GM12878 (cell line): ENCODE measurements at regions not wholly inside any gene's neighbourhood (a gene's known extent, or its start where the extent isn't known, plus 50 kb on each side); places are given as distances from the start of the nearest gene placed in this dataset.

ENCODE experiments used
- ATAC-seq: fragments of 200-7000 bp; cut with Tn5 transposase; 3 replicates; pipeline ENCODE4 v1.9.1; 2020; ENCODE audit warnings: mild to moderate bottlenecking, moderate library complexity
- BruUV-seq: library from RNA; stranded (reverse); fragments of 400-500 nt; replicated peaks from 2 replicates; lab custom pipeline; 2021; lab: Mats Ljungman, UMichigan
- CTCF ChIA-PET: fragments of 300-600 bp; sonication (Branson Sonifier 250); formaldehyde crosslinking; extraction: SDS; loops from one replicate; lab custom pipeline; 2021; ENCODE audit warnings: inconsistent platforms; lab: Yijun Ruan, JAX
- POLR2A ChIA-PET: fragments of 350-600 bp; formaldehyde crosslinking; extraction: SDS; loops from one replicate; lab custom pipeline; 2021; ENCODE audit warnings: inconsistent platforms; lab: Charles Lee
- RAD21 ChIA-PET: fragments of 300-600 bp; sonication (Branson Sonifier 250); formaldehyde crosslinking; loops from one replicate; lab custom pipeline; 2023; ENCODE audit warnings: antibody characterized with exemption; ENCODE audit not compliant: unreplicated experiment; lab: Charles Lee
- SMC1A ChIA-PET: fragments of 300-600 bp; sonication (Branson Sonifier 250); formaldehyde crosslinking; loops from one replicate; lab custom pipeline; 2023; ENCODE audit not compliant: unreplicated experiment, uncharacterized antibody; lab: Charles Lee
- DNase-seq: peaks from one replicate; pipeline ENCODE4 v3.0.0-alpha.2; 2011; ENCODE audit warnings: low read depth, low spot score
- FAIRE-seq: peaks from 3 replicates; lab custom pipeline; 2011; peaks lifted over from hg19 to GRCh38; lab: Jason Lieb, UNC
- H2AFZ ChIP-seq: 2 replicates; pipeline ENCODE4 v1.6.0; 2011; ENCODE audit warnings: low read depth, low read length, control low read depth; ENCODE audit not compliant: control insufficient read depth
- H3K27ac ChIP-seq: 2 replicates; pipeline ENCODE4 v1.5.1; 2011; ENCODE audit warnings: control low read depth; ENCODE audit not compliant: control insufficient read depth, insufficient read depth
- H3K27me3 ChIP-seq, 2 experiments: replicated peaks in 1 of 2; 2 replicates each; pipeline versions ENCODE4 v1.6.0 to v1.6.1; 2011; ENCODE audit warnings: low read length in 1 of 2; ENCODE audit not compliant: control insufficient read depth in 2 of 2, insufficient read depth in 2 of 2
- H3K36me3 ChIP-seq, 2 experiments: 2 replicates each; pipeline ENCODE4 v1.5.1; 2011; ENCODE audit warnings: low read length in 1 of 2; ENCODE audit not compliant: control insufficient read depth in 2 of 2, insufficient read depth in 2 of 2
- H3K4me1 ChIP-seq: 2 replicates; pipeline ENCODE4 v1.6.1; 2011; ENCODE audit warnings: mild to moderate bottlenecking, low read length, moderate library complexity, mixed read lengths; ENCODE audit not compliant: control insufficient read depth, insufficient read depth
- H3K4me2 ChIP-seq: 2 replicates; pipeline ENCODE4 v1.6.0; 2011; ENCODE audit warnings: control low read depth; ENCODE audit not compliant: control insufficient read depth, insufficient read depth
- H3K4me3 ChIP-seq: fragments of 200-600 bp; sonication (generic); 2 replicates; pipeline ENCODE4 v1.5.1; 2016
- H3K79me2 ChIP-seq: 2 replicates; pipeline ENCODE4 v1.6.0; 2011; ENCODE audit warnings: low read length; ENCODE audit not compliant: control insufficient read depth, insufficient read depth
- H3K9ac ChIP-seq: 2 replicates; pipeline ENCODE4 v1.8.0; 2011; ENCODE audit warnings: low read length, control low read depth, mixed read lengths; ENCODE audit not compliant: control insufficient read depth, insufficient read depth
- H3K9me3 ChIP-seq: replicated peaks from 3 replicates; pipeline ENCODE4 v1.5.1; 2011; ENCODE audit warnings: mild to moderate bottlenecking, low read length; ENCODE audit not compliant: control insufficient read depth, insufficient read depth
- H4K20me1 ChIP-seq: 2 replicates; pipeline ENCODE4 v1.6.0; 2011; ENCODE audit not compliant: control insufficient read depth, insufficient read depth
- CHD4 ChIP-seq: fragments of 200-600 bp; sonication (generic); IDR thresholded peaks from 2 replicates; pipeline ENCODE4 v1.6.1; 2016; ENCODE audit warnings: mild to moderate bottlenecking
- EED ChIP-seq: sonication (generic); IDR thresholded peaks from 2 replicates; pipeline ENCODE4 v1.6.1; 2016; ENCODE audit warnings: antibody characterized with exemption, low read depth
- EP300 ChIP-seq, 2 experiments: fragments of 150-350 bp in 1 of 2; IDR thresholded peaks; 2 replicates each; pipeline ENCODE4 v1.6.1; 2011 to 2012; ENCODE audit warnings: low read depth in 2 of 2, low read length in 2 of 2, borderline replicate concordance in 1 of 2, improper control_type of control experiment in 1 of 2, inconsistent platforms in 1 of 2; ENCODE audit not compliant: control insufficient read depth in 1 of 2
- HDGF ChIP-seq: fragments of 450-650 bp; IDR thresholded peaks from 2 replicates; pipeline ENCODE4 v1.6.1; 2016; ENCODE audit warnings: antibody characterized with exemption
- MEF2B ChIP-seq: fragments of 450-650 bp; IDR thresholded peaks from 2 replicates; pipeline ENCODE4 v1.6.1; 2018; ENCODE audit warnings: mild to moderate bottlenecking, moderate library complexity; ENCODE audit not compliant: partially characterized antibody, poor library complexity, severe bottlenecking
- MTA2 ChIP-seq: fragments of 450-650 bp; IDR thresholded peaks from 2 replicates; pipeline ENCODE4 v1.6.1; 2016; ENCODE audit warnings: low read depth, mild to moderate bottlenecking, moderate library complexity
- NFIC ChIP-seq: IDR thresholded peaks from 2 replicates; pipeline ENCODE4 v1.6.1; 2012; ENCODE audit warnings: low read depth, mild to moderate bottlenecking, inconsistent platforms, low read length, moderate library complexity
- NFYA ChIP-seq: IDR thresholded peaks from 2 replicates; pipeline ENCODE4 v1.6.1; 2011; ENCODE audit warnings: low read depth, mild to moderate bottlenecking, low read length, improper control_type of control experiment, borderline replicate concordance
- NR2C1 ChIP-seq: fragments of 450-650 bp; IDR thresholded peaks from 2 replicates; pipeline ENCODE4 v1.6.1; 2017; ENCODE audit warnings: antibody characterized with exemption, mild to moderate bottlenecking, moderate library complexity
- PAX5 ChIP-seq: IDR thresholded peaks from 2 replicates; pipeline ENCODE4 v1.6.1; 2011; ENCODE audit warnings: low read depth, low read length, borderline replicate concordance
- POU2F2 ChIP-seq: IDR thresholded peaks from 3 replicates; pipeline ENCODE4 v1.6.1; 2011; ENCODE audit warnings: low read depth, mild to moderate bottlenecking, low read length, borderline replicate concordance
- RELA ChIP-seq: fragments of 450-650 bp; IDR thresholded peaks from 2 replicates; pipeline ENCODE4 v1.8.0; 2014; ENCODE audit warnings: borderline replicate concordance; ENCODE audit not compliant: partially characterized antibody
- RUNX3 ChIP-seq: IDR thresholded peaks from 2 replicates; pipeline ENCODE4 v1.6.1; 2012; ENCODE audit warnings: low read length, inconsistent platforms
- SIN3A ChIP-seq: IDR thresholded peaks from 2 replicates; pipeline ENCODE4 v1.6.1; 2012; ENCODE audit warnings: low read depth, low read length, improper control_type of control experiment
- STAT3 ChIP-seq: IDR thresholded peaks from 2 replicates; pipeline ENCODE4 v1.6.1; 2011; ENCODE audit warnings: low read depth, low read length, improper control_type of control experiment
- TAF1 ChIP-seq: IDR thresholded peaks from 2 replicates; pipeline ENCODE4 v1.6.1; 2011; ENCODE audit warnings: mild to moderate bottlenecking, low read depth, low read length, borderline replicate concordance
- USF1 ChIP-seq: IDR thresholded peaks from 2 replicates; pipeline ENCODE4 v1.6.1; 2011; ENCODE audit warnings: borderline replicate concordance, low read depth, mild to moderate bottlenecking, moderate library complexity, mixed read lengths, low read length; ENCODE audit not compliant: insufficient read depth; ENCODE audit errors: extremely low read length
- ZNF217 ChIP-seq: fragments of 450-650 bp; IDR thresholded peaks from 2 replicates; pipeline ENCODE4 v1.6.1; 2017; ENCODE audit warnings: antibody characterized with exemption, mild to moderate bottlenecking
- ZNF274 ChIP-seq: IDR thresholded peaks from one replicate; pipeline ENCODE4 v1.8.0; 2011; ENCODE audit not compliant: insufficient read length, insufficient read depth
- ZSCAN29 ChIP-seq: fragments of 450-650 bp; IDR thresholded peaks from 2 replicates; pipeline ENCODE4 v1.6.1; 2017; ENCODE audit warnings: mild to moderate bottlenecking, moderate library complexity
- WGBS: methylation state at CpG from one replicate; pipeline ENCODE4 v1.1.6; 2016; ENCODE audit warnings: low lambda C conversion rate; ENCODE audit not compliant: insufficient replicate concordance, insufficient coverage; ENCODE audit errors: missing lambda C conversion rate; 5-methylcytosine and 5-hydroxymethylcytosine counted together
- in situ Hi-C: fragments of 300-500 bp; cut with MboI; formaldehyde crosslinking; loops from 9 replicates; pipeline ENCODE4 v1.14.3; 2018; ENCODE audit warnings: mixed read lengths
- intact Hi-C: fragments of 100-400 bp; cut with micrococcal nuclease; formaldehyde crosslinking; loops from one replicate; pipeline ENCODE4 v1.14.2; 2022; ENCODE audit not compliant: unreplicated experiment

GRCh38 chr20:60905919-60906318, 346.1 kb upstream of the CDH4 start:
- DNase-seq (no peak), ATAC-seq (no peak), FAIRE-seq (no peak)
- ChIA-PET RAD21 (no interaction called here), CTCF (no interaction called here), SMC1A (no interaction called here), POLR2A (no interaction called here)
- Histone ChIP-seq H3K4me3 (no peak overlapping the region), H3K27ac (no peak overlapping the region), H2AFZ (no peak overlapping the region), H3K4me1 (no peaks in the 10 kb centered on the region), H3K9ac (no peak overlapping the region), H3K4me2 (no peak overlapping the region), H3K36me3 (no peaks in the 10 kb centered on the region), H4K20me1 (no peaks in the 10 kb centered on the region), H3K79me2 (no peaks in the 10 kb centered on the region), H3K9me3 (no peaks in the 10 kb centered on the region; the same call in 2 of the 3 replicates), H3K27me3 (no peaks in the 10 kb centered on the region)
- TF ChIP-seq USF1 (no peak), HDGF (no peak), CHD4 (no peak), PAX5 (no peak), RUNX3 (no peak), TAF1 (no peak), STAT3 (no peak), ZNF274 (no peak), EP300 (IDR thresholded peaks at IDR 0.05; ENCODE audit: borderline replicate concordance in 1 of 2, control insufficient read depth in 1 of 2, low read depth in 2 of 2, low read length in 2 of 2) (no peak), NFYA (no peak), NR2C1 (no peak), ZNF217 (no peak), SIN3A (no peak), POU2F2 (no peak), EED (no peak), ZSCAN29 (no peak), MEF2B (no peak), NFIC (no peak), RELA (no peak), MTA2 (no peak)
- 64% methylated on average over 2 of the region's 2 CpGs for WGBS
- intact Hi-C loops, result no loop called here
- in situ Hi-C loops, result no loop called here
- BruUV-seq, result no TSS peak
